D721Med (cell line): ENCODE measurements at regions not wholly inside any gene's neighbourhood (a gene's known extent, or its start where the extent isn't known, plus 50 kb on each side); places are given as distances from the start of the nearest gene placed in this dataset.
"Not testable (repeated sequence)": the region's sequence is repeated elsewhere in the genome, so short reads cannot be mapped to it uniquely, and the experiment has no call there.

Source experiments
- DNase-seq: peaks from one replicate; pipeline ENCODE4 v3.0.0; 2011; ENCODE audit warnings: low spot score; ENCODE audit not compliant: insufficient read length
- FAIRE-seq: peaks from 2 replicates; lab custom pipeline; 2011; peaks lifted over from hg19 to GRCh38; lab: Jason Lieb, UNC
- CTCF ChIP-seq: IDR thresholded peaks from 2 replicates; pipeline ENCODE4 v1.5.1; 2012; ENCODE audit warnings: mild to moderate bottlenecking, control low read depth; ENCODE audit not compliant: insufficient read depth; ENCODE audit errors: missing control alignments

- no peak for TF ChIP-seq CTCF
- FAIRE-seq (no peak), DNase-seq (no peak)
These were observed 430.6 kb upstream of the KCND2 start for GRCh38 chr7:119842337-119842736.

- TF ChIP-seq CTCF = no peak
- DNase-seq (no peak), FAIRE-seq (no peak)
These were observed 430.2 kb upstream of the KCND2 start for GRCh38 chr7:119842786-119843185.

- TF ChIP-seq CTCF = no peak
- FAIRE-seq (no peak), DNase-seq (no peak)
These were observed 411.6 kb upstream of the KCND2 start for GRCh38 chr7:119861385-119861784.

- DNase-seq (no peak), FAIRE-seq (no peak)
- TF ChIP-seq CTCF = no peak
These were observed 404.6 kb upstream of the KCND2 start for GRCh38 chr7:119868387-119868786.

- no peak for TF ChIP-seq CTCF
- no peak for DNase-seq
- FAIRE-seq = no peak
These were observed 393.1 kb upstream of the KCND2 start for GRCh38 chr7:119879835-119880234.

- no peak for DNase-seq
- no peak for TF ChIP-seq CTCF
- FAIRE-seq = no peak
These were observed 387.0 kb upstream of the KCND2 start for GRCh38 chr7:119886007-119886406.

GRCh38 chr7:119886525-119886924, 386.4 kb upstream of the KCND2 start:
- not testable (repeated sequence) for FAIRE-seq, DNase-seq

GRCh38 chr7:119888251-119888650, 384.7 kb upstream of the KCND2 start:
- no peak for FAIRE-seq
- no peak for TF ChIP-seq CTCF
- DNase-seq = no peak
